ENCODE measurements at regions not wholly inside any gene's neighbourhood (a gene's known extent, or its start where the extent isn't known, plus 50 kb on each side); places are given as distances from the start of the nearest gene placed in this dataset.

GRCh38 chr4:31620476-31620875 lies 900.3 kb downstream of the PCDH7 start:
- TF ChIP-seq MAX (IDR thresholded peaks at IDR 0.05): no peak
- no peak for TF ChIP-seq REST (IDR thresholded peaks at IDR 0.05; ENCODE audit: low read depth)
